ENCODE measurements at regions not wholly inside any gene's neighbourhood (a gene's known extent, or its start where the extent isn't known, plus 50 kb on each side); places are given as distances from the start of the nearest gene placed in this dataset.

DNA sequence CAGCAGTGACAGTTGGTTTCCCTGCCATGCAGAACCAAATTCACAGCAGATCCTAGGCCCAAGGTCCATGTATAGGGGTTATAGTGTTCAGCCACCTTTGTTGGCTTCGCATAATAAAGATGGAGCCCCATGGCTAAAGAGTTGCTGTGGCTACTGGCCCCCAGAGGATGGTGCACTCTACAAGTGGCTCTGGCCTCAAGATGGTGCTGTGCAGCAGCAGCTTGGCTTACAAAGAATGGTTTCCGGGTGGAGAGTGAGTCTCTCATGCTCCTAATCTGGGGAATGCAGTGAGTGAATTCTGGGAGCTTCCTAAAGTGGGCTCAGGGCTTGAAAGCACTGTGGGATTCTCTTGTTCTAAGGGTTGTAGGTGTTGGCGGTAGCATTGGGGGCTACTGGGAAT, 1199.7 kb downstream of the CNTNAP5 start:
- no peak overlapping the region for H2AFZ ChIP-seq (ENCODE audit: low read depth, low read length)
- no peaks in the 10 kb centered on the region for H3K36me3 ChIP-seq (replicated peaks; ENCODE audit: low read depth, low read length)

DNA sequence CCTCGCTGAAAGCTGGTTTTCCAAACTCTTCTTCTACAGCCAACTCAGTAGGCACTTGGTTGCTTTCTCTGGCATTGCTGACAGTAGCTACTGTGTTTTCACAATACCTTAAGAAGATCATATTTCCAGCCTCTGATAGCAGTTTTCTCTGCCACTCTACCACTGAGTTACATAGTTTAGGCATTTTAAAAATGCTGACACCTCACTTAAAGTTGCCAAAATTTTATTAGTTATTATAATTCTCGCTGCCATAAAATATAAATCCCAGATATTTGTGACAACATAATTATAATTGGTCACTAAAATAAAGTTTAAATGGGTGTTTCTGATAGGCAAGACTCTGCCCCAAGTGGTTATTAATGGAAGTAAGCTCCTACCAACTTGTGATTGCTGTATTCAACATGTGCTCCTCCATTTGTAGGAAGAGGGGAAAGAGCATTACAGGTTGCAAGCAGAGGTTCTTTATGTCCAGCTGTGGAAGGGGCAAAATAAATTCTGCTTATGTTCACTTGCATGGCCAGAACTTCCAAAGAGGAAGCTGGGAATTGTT, 1202.8 kb downstream of the CNTNAP5 start:
- Histone ChIP-seq H4K20me1 (ENCODE audit: insufficient read depth, low read length) (no peaks in the 10 kb centered on the region), H3K27me3 (ENCODE audit: low read depth, low read length) (no peaks in the 10 kb centered on the region), H3K9ac (ENCODE audit: low read length) (no peak overlapping the region), H3K4me1 (ENCODE audit: low read length) (no peaks in the 10 kb centered on the region), H3K27ac (ENCODE audit: low read length) (no peak overlapping the region), H3K4me3 (ENCODE audit: low read length) (no peak overlapping the region), H3K36me3 (replicated peaks; ENCODE audit: low read depth, low read length) (no peaks in the 10 kb centered on the region), H3K9me3 (ENCODE audit: insufficient read depth, low read length) (no peaks in the 10 kb centered on the region), H2AFZ (ENCODE audit: low read depth, low read length) (no peak overlapping the region), H3K4me2 (ENCODE audit: low read length) (no peak overlapping the region), H3K79me2 (ENCODE audit: low read length) (no peaks in the 10 kb centered on the region)
- TF ChIP-seq EZH2phosphoT487 (IDR thresholded peaks at IDR 0.05; ENCODE audit: low read depth) (no peak), CTCF (IDR thresholded peaks at IDR 0.05; ENCODE audit: low read depth, low read length) (peak; percentile 30)

More for the DNA sequence above, 1199.7 kb downstream of the CNTNAP5 start:
- Histone ChIP-seq H3K9me3 (ENCODE audit: insufficient read depth, low read length) (no peaks in the 10 kb centered on the region), H4K20me1 (ENCODE audit: insufficient read depth, low read length) (no peaks in the 10 kb centered on the region), H3K4me2 (ENCODE audit: low read length) (no peak overlapping the region), H3K4me3 (ENCODE audit: low read length) (no peak overlapping the region), H3K9ac (ENCODE audit: low read length) (no peak overlapping the region), H3K27ac (ENCODE audit: low read length) (no peak overlapping the region), H3K79me2 (ENCODE audit: low read length) (no peaks in the 10 kb centered on the region), H3K27me3 (ENCODE audit: low read depth, low read length) (no peaks in the 10 kb centered on the region), H3K4me1 (ENCODE audit: low read length) (no peaks in the 10 kb centered on the region)
- peak; percentile 13; the same call in 1 of the 2 replicates for TF ChIP-seq CTCF (IDR thresholded peaks at IDR 0.05; ENCODE audit: low read depth, low read length)
- TF ChIP-seq EZH2phosphoT487 (IDR thresholded peaks at IDR 0.05; ENCODE audit: low read depth), result no peak

- Histone ChIP-seq H3K4me2 (ENCODE audit: low read length) (no peak overlapping the region), H3K36me3 (replicated peaks; ENCODE audit: low read depth, low read length) (no peaks in the 10 kb centered on the region), H3K9ac (ENCODE audit: low read length) (no peak overlapping the region), H3K27me3 (ENCODE audit: low read depth, low read length) (no peaks in the 10 kb centered on the region), H4K20me1 (ENCODE audit: insufficient read depth, low read length) (no peaks in the 10 kb centered on the region), H3K9me3 (ENCODE audit: insufficient read depth, low read length) (no peaks in the 10 kb centered on the region), H3K4me1 (ENCODE audit: low read length) (no peaks in the 10 kb centered on the region), H3K4me3 (ENCODE audit: low read length) (no peak overlapping the region), H3K27ac (ENCODE audit: low read length) (no peak overlapping the region), H2AFZ (ENCODE audit: low read depth, low read length) (no peak overlapping the region), H3K79me2 (ENCODE audit: low read length) (no peaks in the 10 kb centered on the region)
- no peak for TF ChIP-seq EZH2phosphoT487 (IDR thresholded peaks at IDR 0.05; ENCODE audit: low read depth)
- TF ChIP-seq CTCF (IDR thresholded peaks at IDR 0.05; ENCODE audit: low read depth, low read length), result no peak
Observed at GRCh38 chr2:125240870-125241269, 1215.8 kb downstream of the CNTNAP5 start.

DNA sequence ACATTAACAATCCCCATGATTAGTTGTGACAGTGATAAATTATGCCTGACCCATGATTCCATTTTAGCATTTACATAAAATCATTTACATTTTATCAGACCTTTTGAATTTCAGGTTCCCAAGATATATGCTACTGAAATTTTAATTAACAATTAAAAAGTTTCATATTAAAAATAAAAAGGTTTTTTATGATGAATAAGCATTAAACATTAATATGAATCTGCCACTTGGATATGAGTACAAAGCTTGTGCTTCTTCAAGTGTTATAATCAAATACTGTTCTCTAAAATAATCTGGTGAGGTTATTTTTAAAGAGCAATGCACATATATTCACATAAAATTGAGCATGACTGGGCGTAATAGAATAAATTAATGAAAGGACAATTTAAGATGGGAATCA, 1218.0 kb downstream of the CNTNAP5 start:
- no peaks in the 10 kb centered on the region for H3K4me1 ChIP-seq (ENCODE audit: low read length)
- no peak overlapping the region for H2AFZ ChIP-seq (ENCODE audit: low read depth, low read length)
- no peak overlapping the region for H3K4me2 ChIP-seq (ENCODE audit: low read length)
- H3K27me3 ChIP-seq (ENCODE audit: low read depth, low read length), result no peaks in the 10 kb centered on the region
- no peak overlapping the region for H3K4me3 ChIP-seq (ENCODE audit: low read length)
- TF ChIP-seq EZH2phosphoT487 (IDR thresholded peaks at IDR 0.05; ENCODE audit: low read depth), result no peak
- no peak for TF ChIP-seq CTCF (IDR thresholded peaks at IDR 0.05; ENCODE audit: low read depth, low read length)
- H3K27ac ChIP-seq (ENCODE audit: low read length), result no peak overlapping the region
- H3K36me3 ChIP-seq (replicated peaks; ENCODE audit: low read depth, low read length), result no peaks in the 10 kb centered on the region
- H3K9ac ChIP-seq (ENCODE audit: low read length), result no peak overlapping the region
- no peaks in the 10 kb centered on the region for H3K9me3 ChIP-seq (ENCODE audit: insufficient read depth, low read length)
- H3K79me2 ChIP-seq (ENCODE audit: low read length), result no peaks in the 10 kb centered on the region
- H4K20me1 ChIP-seq (ENCODE audit: insufficient read depth, low read length), result no peaks in the 10 kb centered on the region
